ENCODE measurements at regions not wholly inside any gene's neighbourhood (a gene's known extent, or its start where the extent isn't known, plus 50 kb on each side); places are given as distances from the start of the nearest gene placed in this dataset.

- TF ChIP-seq CTCF (IDR thresholded peaks at IDR 0.05) (no peak), POLR2A (IDR thresholded peaks at IDR 0.05) (no peak), EP300 (IDR thresholded peaks at IDR 0.05) (no peak)
Observed at GRCh38 chr11:116135891-116136290, 631.7 kb upstream of the CADM1 start.
